Skeletal muscle tissue (tissue), 3 donors: ENCODE measurements at regions not wholly inside any gene's neighbourhood (a gene's known extent, or its start where the extent isn't known, plus 50 kb on each side); places are given as distances from the start of the nearest gene placed in this dataset.
A peak's percentile ranks its signal among the peaks of the same experiment; 100 is the strongest.

Experiments
- H3K27ac ChIP-seq: one replicate; pipeline ENCODE4 v1.7.0; 2013; ENCODE audit warnings: mild to moderate bottlenecking, low read depth, low read length, inconsistent platforms
- H3K27me3 ChIP-seq, 3 donors: one replicate each; pipeline ENCODE4 v1.7.0; 2013; ENCODE audit warnings: low read length in 3 of 3; ENCODE audit not compliant: control insufficient read depth in 3 of 3, insufficient read depth in 3 of 3
- H3K36me3 ChIP-seq, 3 donors: one replicate each; pipeline ENCODE4 v1.7.0; 2013; ENCODE audit warnings: low read length in 3 of 3; ENCODE audit not compliant: control insufficient read depth in 3 of 3, insufficient read depth in 3 of 3
- H3K4me1 ChIP-seq, 3 donors: one replicate each; pipeline ENCODE4 v1.7.0; 2013; ENCODE audit warnings: low read length in 3 of 3, mild to moderate bottlenecking in 3 of 3; ENCODE audit not compliant: control insufficient read depth in 3 of 3, insufficient read depth in 3 of 3
- H3K4me3 ChIP-seq, 3 donors: one replicate each; pipeline ENCODE4 v1.7.0; 2013; ENCODE audit warnings: low read length in 3 of 3
- H3K9ac ChIP-seq, 3 donors: one replicate each; pipeline ENCODE4 v1.7.0; 2013; ENCODE audit warnings: low read length in 3 of 3, mild to moderate bottlenecking in 3 of 3, moderate library complexity in 2 of 3, low read depth in 1 of 3
- H3K9me3 ChIP-seq, 3 donors: one replicate each; pipeline ENCODE4 v1.7.0; 2013; ENCODE audit warnings: low read length in 3 of 3; ENCODE audit not compliant: control insufficient read depth in 3 of 3
- donor health status: Osteomylitis.

DNA sequence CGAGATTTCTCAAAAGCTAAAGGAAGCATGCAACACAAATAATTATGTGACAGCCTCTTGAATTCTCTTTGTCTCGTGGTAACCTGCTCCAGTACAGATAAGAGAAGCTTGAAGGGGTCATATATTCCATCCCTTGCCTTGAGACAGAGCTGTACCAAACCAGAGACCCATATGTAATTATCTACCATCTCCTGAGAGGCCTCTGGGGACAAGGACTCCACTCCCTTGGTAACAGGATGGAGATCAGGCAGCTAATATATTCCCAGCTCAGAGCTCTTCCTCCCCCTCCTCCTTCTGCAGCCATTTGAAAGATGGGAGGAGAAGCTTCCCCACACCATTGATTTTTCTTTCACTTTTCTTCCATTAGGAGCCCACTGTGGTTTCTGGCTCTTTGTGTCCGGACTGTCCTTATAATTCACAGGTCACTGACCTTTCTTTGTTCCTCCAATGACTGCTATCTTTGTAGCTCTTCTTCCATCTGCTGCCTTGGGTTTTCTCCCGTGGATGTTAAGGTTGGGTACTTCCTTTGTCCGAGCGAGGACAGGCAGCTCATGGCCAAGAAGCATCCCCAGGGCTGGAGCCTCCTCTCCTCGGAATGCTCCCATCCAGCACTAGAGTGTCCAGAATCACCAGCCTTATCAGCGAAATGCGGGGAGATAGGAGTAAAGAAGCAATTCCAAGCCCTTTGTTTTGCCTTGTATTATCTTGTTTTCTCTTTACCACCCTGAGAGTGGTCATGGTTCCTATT lies 51.4 kb upstream of the CALM2 start:
- H3K9ac ChIP-seq = no peak overlapping the region

DNA sequence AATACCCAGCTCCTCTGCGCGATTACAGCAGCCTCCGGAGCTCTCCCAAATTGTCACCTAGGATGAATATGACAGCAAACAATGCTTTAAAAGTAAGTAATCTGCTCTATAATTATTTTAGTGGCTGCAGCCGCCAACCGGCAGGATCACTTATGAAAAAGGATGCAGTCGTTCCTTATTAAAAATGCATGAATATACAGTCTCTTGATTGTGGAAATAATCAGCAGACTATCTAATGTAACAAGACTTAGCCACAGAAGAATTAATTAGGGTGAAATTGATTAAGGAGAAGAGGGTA lies 50.6 kb upstream of the CALM2 start:
- Histone ChIP-seq H3K27me3 (no peaks in the 10 kb centered on the region), H3K9ac (no peak overlapping the region), H3K27ac (no peak overlapping the region)

More for the DNA sequence above, 51.4 kb upstream of the CALM2 start:
- Histone ChIP-seq H3K27me3 (peaks cover 0 to 3% (median 0%) of the 10 kb centered on the region in 3 donors), H3K9me3 (no peaks in the 10 kb centered on the region), H3K36me3 (no peaks in the 10 kb centered on the region), H3K4me3 (no peak overlapping the region), H3K4me1 (peaks cover 17 to 30% (median 20%) of the 10 kb centered on the region in 3 donors), H3K27ac (no peak overlapping the region)

DNA sequence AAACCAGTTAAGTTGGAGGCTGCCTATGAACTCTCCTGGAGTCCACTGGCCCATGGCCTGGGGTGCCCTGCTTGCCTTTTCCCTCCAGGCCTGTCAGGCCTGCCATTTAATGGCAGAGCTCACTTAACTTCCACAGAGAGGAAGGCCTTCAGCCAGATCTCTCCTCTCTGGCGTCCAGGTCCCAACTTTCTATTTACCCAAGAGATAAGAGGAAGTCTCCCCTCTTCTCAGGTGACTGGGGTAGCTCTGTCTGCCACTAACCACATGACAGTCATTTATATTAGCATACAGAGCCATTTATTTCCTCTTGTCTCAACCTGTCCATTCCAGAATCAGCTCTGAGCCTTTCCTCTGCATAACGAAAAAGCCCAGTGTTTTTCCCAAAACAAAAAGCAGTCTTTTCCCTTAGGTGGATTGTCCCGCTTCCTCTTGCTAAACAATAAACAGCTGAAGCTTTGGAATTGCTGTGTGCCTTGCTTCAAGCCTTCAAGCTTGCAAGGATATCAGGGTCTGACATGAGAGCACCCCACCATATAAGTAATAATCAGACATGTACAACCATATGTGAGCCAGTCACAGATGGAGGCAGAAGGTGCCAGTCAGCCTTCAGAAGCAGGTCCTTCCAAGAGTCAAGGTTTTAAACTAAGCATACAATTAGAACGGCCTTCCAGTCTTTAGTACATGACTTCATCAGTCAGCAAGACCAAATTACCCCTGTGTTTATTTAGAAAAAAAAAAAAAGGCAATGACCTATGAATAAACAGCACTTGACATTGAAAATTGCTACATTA lies 50.0 kb upstream of the CALM2 start:
- H3K27me3 ChIP-seq = no peaks in the 10 kb centered on the region
- no peak overlapping the region for H3K9ac ChIP-seq
- peak overlapping the region; percentile 60 for H3K27ac ChIP-seq

More for the DNA sequence above, 50.6 kb upstream of the CALM2 start:
- H3K4me1 ChIP-seq = peaks cover 17 to 31% (median 20%) of the 10 kb centered on the region in 3 donors
- H3K36me3 ChIP-seq = no peaks in the 10 kb centered on the region
- no peak overlapping the region for H3K4me3 ChIP-seq
- no peaks in the 10 kb centered on the region for H3K9me3 ChIP-seq

More for the DNA sequence above, 50.0 kb upstream of the CALM2 start:
- Histone ChIP-seq H3K4me3 (no peak overlapping the region), H3K9me3 (no peaks in the 10 kb centered on the region), H3K36me3 (no peaks in the 10 kb centered on the region), H3K4me1 (peaks cover 17 to 31% (median 20%) of the 10 kb centered on the region in 3 donors)
